NCI-H1694 treated with DMSO at 0.1 percent for 48 hours (cell line): ENCODE measurements at regions not wholly inside any gene's neighbourhood (a gene's known extent, or its start where the extent isn't known, plus 50 kb on each side); places are given as distances from the start of the nearest gene placed in this dataset.

Experiments used
- DNase-seq: peaks from one replicate; lab custom pipeline; 2025; lab: John Stamatoyannopoulos, UW

DNA sequence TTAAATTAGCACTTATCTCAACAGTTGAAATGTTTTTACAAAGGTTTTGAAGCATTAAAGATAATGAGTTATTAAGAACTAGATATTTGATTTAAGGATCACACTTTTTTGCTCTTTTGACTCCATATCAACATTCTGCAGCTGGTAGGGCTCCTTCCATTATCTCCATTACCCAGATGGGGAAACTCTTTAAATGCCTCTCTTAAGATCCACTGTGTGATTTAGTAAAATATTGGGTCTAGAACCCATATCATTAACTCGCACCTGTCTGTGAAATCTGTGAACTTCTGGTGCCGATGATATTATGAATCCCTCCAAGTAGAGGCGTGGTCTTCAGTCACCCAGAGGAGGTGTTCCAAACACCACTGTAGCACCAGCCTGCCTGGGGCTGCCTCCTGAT, 466.2 kb downstream of the TSN start:
- no peak for DNase-seq

DNA sequence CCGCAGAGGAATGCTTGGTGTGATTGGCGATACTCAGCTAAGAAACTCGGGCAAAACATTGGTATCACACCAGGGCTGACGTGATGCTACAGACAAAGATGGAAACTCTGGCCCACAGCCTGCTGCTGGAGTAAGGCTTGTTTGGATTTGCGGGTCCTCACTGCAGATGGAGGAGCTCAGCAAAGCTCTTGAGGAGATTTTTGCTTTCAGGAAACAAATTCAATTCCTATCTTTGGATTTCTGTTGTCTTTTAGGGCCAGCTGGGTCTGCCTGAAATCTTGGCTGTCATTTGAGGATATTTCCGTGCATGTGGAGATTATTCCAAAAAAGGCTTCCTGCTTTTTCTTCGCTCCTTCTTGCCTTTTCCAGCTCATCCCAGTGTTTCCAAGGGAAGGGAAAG, 475.8 kb downstream of the TSN start:
- no peak for DNase-seq

GRCh38 chr2:122233372-122233771, 477.9 kb downstream of the TSN start:
- DNase-seq, result no peak

DNA sequence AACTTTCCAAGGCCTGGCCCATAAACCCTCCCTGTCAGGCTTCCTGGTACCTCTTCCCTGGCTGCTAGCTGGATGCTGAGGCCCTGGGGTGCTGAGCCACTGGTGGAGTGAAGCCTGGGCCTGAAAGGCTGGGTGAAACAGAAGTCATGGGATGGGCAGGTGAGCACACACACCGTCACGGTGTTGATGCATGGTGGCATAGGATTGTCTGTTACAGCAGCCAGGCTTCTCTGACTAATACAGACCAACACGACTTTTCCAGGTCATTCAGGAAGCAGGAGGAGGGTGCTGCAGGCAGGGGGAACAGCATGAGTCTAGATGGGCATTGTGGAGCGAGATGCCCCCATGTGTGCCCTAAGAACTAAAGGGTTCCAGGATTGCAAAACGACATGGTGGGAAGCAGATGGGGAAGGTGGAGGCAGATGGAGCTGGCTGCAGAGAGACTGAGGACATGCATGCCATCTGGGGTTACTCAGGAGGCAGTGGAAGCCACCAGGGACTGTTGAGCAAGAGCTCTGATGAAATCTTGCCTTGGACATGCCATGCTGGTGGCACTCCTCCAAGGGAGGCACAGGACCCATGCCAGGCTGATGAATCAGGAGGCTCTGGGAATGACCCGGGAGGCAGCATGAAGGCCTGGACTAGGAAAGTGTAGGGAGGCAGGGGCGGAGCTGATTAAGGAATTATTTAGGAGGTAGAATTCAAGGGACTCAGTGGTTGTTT, 480.9 kb downstream of the TSN start:
- DNase-seq, result peak; percentile 87

DNA sequence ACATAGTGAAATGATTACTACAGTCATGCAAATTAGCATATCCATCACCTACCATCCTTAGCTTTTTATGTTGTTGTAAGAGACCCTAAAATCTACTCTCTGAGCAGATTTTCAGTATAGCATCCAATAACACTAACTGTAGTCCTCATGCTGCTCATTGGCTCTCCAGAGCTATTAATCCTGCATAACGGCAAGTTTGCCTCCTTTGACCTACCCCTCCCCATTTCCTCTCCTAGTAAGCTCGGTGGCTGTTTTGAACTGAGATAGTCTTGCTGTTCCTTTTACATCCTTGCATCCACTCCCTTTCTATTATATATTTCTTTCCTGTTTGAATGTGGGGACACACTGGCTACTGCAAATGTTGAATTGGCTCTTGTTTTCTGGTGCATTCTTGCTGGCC, 481.5 kb downstream of the TSN start:
- no peak for DNase-seq

DNA sequence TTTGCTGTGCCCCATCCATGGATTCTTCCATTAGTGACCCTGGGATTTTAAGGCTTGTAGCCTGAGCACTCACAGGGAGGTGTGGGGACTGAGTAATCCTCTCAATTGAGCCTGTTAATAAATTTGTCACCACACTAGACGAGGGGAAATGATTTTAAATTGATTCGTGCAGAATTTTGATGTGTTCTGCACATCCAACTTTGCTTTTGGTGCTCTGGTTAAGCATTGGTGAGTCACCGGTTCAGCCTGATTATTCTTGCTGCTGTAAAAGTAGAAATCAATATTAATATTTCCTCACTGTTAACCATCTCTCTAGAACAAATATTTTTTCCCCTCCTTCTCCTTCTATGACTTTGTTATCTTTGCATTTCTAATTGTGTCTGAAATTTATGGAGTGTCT, 482.0 kb downstream of the TSN start:
- DNase-seq, result no peak

GRCh38 chr2:122238006-122238559, 482.6 kb downstream of the TSN start:
- no peak for DNase-seq

DNA sequence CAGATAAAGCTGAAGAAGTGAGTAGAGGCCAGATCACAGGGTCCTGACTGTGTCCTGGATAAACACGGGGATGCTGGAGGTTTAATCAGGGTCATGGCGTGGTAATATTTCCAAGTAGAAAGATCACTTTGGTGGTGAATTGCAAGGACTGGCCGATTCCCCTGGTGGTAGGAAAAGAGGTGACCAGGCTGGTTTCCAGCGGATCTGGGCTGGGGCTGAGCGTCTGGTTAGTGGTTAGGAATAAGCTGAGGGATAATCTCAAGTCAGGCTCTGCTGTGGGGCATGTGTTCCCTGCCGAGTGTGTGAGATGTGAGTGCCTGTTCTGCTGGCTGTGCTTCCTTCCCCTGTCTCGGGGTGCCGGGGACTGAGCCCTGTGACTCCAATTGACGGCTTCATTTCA, 484.0 kb downstream of the TSN start:
- DNase-seq, result no peak

DNA sequence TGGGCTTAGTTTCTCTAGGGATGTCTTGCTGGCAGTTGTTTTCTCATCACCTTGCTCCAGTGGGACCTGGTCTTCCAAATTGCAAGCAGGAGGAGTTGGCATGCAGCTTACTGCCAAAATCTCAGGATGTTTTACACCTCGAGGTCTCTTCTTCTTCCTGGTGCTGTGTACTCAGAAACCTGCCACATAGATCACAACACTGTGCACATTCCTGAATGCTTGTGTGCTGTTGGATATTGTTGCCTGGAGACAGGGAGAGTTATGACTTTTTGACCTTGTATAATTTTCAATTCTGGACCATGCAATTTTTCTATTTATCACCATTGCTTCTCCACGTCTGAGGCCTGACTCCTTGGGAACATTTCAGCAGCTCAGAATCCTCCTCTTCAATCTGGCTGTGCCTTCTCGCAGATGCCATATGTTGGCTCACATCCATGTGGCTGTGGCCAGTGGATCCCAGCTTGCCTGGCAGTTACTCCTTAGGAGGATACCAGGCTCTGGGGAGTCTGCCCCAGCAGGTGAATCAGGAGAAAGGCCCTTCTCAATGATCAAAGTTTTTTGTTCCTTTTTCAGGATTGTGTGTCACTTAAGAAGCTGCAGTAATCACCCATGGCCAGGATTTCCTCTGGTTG, 489.3 kb downstream of the TSN start:
- DNase-seq, result no peak

DNA sequence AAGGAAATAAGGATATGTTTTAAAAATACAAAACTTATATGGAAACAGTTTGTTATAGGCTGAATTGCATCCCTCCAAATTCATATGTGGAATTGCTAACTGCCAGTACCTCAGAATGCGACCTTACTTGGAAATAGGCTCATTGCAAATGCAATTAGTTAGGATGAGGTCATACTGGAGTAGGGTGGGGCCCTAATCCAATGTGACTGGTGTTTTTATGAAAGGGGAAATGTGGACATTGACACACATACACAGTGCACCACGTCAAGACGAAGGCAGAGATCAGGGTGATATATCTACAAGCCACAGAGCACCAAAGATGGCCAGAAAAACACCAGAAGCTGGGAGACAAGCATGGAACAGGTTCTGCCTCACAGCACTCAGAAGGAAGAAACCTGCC, 494.2 kb downstream of the TSN start:
- DNase-seq, result no peak

DNA sequence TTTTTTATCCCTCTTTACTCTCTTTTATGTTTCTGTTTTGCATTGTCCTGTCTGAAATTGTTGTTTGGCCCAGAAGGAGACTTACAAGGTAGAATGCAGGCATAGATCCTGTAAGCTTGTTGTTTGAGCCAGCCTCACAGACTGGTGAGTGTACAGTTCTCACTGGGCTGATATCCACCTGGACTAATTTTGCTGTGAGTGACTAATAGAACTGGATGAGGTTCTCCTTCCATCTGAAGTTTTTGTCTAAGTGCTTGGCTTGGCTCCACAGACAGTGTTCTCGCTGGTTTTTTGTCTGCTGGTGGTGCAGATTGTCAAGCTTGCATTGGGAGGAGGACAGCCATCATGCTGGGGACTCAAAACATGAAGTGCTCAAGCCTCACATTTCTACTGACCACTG, 495.7 kb downstream of the TSN start:
- no peak for DNase-seq

GRCh38 chr2:122251566-122251965, 496.1 kb downstream of the TSN start:
- no peak for DNase-seq

GRCh38 chr2:122255924-122256323, 500.5 kb downstream of the TSN start:
- DNase-seq, result no peak

DNA sequence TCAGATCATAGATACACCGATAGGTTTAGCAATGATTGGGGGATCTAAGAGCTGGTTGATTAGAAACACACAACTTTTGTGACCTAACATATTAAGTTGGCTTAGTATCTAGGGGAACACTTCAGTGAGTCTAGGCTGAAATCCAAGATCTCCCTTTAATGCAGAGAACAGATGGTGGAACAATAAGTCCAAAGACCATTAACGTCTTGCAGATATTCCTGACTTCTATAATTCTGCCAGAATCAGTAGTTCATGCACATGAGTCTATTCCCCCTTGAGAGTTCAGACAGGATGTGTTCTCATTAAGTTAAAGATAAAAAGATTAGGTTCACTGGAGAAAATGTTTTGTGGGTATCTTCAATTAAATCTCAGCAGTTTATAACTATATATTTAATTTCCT, 506.5 kb downstream of the TSN start:
- DNase-seq, result no peak

DNA sequence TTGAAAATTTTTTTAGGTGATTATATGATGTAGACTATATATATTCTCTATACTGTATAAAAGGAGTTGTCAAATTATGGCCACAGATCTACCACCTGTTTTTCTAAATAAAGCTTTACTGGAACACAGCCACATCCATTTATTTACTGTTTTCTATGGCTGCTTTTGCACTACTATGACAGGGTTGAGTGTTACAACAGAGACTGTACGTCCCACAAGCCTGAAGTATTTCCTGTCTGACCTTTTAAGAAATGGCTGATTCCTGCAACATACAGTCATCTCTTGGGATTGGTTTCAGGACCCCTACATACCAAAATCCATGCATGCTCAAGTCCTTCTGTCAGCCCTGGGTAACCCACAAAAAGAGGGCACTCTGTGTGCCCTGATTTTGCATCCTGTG, 508.3 kb downstream of the TSN start:
- no peak for DNase-seq

GRCh38 chr2:122266636-122267035, 511.2 kb downstream of the TSN start:
- DNase-seq, result no peak

DNA sequence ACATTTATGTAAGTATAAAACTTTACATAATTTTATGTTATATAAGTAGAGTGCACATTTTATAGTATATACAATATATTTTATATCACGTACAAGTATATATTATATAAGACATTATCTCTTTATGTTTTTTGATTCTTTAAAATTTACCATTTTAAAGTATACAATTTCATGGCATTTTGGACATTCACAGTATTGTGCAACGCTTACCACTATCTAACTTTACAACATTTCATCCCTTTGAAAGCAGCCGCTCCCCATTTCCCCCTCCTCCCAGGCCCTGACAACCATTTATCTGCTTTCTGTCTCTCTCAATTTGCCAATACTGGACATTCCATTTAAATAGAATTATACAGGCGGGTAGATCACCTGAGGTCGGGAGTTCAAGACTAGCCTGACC, 512.5 kb downstream of the TSN start:
- DNase-seq, result no peak

- DNase-seq, result no peak
Measured at GRCh38 chr2:122273785-122274419, 518.5 kb downstream of the TSN start.

- no peak for DNase-seq
Measured at GRCh38 chr2:122277956-122278355, 522.5 kb downstream of the TSN start.

- no peak for DNase-seq
Measured at GRCh38 chr2:122300758-122301157, 545.3 kb downstream of the TSN start.

GRCh38 chr2:122307763-122308162, 552.3 kb downstream of the TSN start:
- no peak for DNase-seq

- no peak for DNase-seq
Measured at GRCh38 chr2:122315306-122315705, 559.9 kb downstream of the TSN start.

DNA sequence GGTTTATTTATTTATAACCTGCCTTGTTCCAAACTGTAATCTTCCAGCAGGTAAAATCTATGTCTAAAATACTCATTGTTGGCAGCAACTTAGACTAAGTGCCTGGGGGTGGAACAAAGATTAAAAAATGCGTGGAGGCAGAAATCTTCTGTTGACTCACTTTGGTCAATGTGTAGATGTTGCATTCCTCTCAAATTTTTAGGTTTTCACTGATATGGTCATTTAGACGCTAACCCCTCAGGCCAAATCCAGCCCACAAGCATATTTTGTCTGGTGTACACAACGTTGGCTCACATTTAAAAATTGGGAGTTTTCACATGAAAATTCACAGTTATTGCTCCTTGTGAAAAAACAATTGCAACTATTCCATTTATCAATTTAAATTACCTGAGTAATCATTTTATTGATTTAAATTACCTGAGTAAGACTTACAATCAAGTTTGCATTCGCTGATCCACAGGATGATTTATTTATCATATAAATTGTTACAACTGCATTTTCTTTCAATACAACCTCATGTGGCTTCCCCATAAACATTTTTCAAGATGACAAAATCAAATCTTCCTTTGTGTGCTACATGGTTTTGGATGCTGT, 564.2 kb downstream of the TSN start:
- no peak for DNase-seq
